ENCODE measurements at regions not wholly inside any gene's neighbourhood (a gene's known extent, or its start where the extent isn't known, plus 50 kb on each side); places are given as distances from the start of the nearest gene placed in this dataset.

- TF ChIP-seq GATA2 (IDR thresholded peaks at IDR 0.05; ENCODE audit: low read depth, low read length) (no peak), GATA3 (IDR thresholded peaks at IDR 0.05; ENCODE audit: low read depth, low read length) (no peak)
Measured at GRCh38 chr20:59448196-59448595, 147.8 kb downstream of the EDN3 start.

Data from SH-SY5Y (cell line).